Adrenal gland (tissue), 9 donors: ENCODE measurements at regions not wholly inside any gene's neighbourhood (a gene's known extent, or its start where the extent isn't known, plus 50 kb on each side); places are given as distances from the start of the nearest gene placed in this dataset.

ENCODE experiments used
- DNase-seq, 7 donors: peaks; one replicate each; pipeline ENCODE4 v3.0.0-alpha.2; 2019 to 2020
- H3K27ac ChIP-seq, 5 donors: fragments of 200-600 bp; sonication (generic) in 4 of 5; 1 replicate in 3 of 5; 2 replicates in 2 of 5; pipeline versions ENCODE4 v1.5.1 to v1.8.0; 2016 to 2020; ENCODE audit warnings: mild to moderate bottlenecking in 1 of 5
- H3K27me3 ChIP-seq: fragments of 200-600 bp; 2 replicates; pipeline ENCODE4 v1.8.0; 2021
- H3K36me3 ChIP-seq, 2 donors: fragments of 200-600 bp; replicated peaks in 1 of 2; 1 replicate in 1 of 2; 2 replicates in 1 of 2; pipeline versions ENCODE4 v1.5.1 to v1.8.0; 2018 to 2022
- H3K4me1 ChIP-seq, 2 donors: fragments of 200-600 bp; replicated peaks in 1 of 2; 1 replicate in 1 of 2; 2 replicates in 1 of 2; pipeline versions ENCODE4 v1.5.1 to v1.8.0; 2018 to 2021
- H3K4me3 ChIP-seq, 4 donors: fragments of 200-600 bp; sonication (generic) in 3 of 4; one replicate each; pipeline ENCODE4 v1.5.1; 2016 to 2018
- H3K9me3 ChIP-seq, 3 donors: fragments of 200-600 bp; sonication (generic) in 1 of 3; replicated peaks in 1 of 3; 1 replicate in 2 of 3; 2 replicates in 1 of 3; pipeline versions ENCODE4 v1.5.1 to v1.8.0; 2016 to 2021
- POLR2A ChIP-seq, 2 donors: fragments of 450-650 bp; IDR thresholded peaks; one replicate each; pipeline ENCODE4 v1.6.1; 2017; ENCODE audit warnings: antibody characterized with exemption in 2 of 2, mild to moderate bottlenecking in 2 of 2, moderate library complexity in 1 of 2
- WGBS, 4 donors: extraction: QIAGEN DNeasy Blood & Tissue Kit in 2 of 4; methylation state at CpG; one replicate each; pipeline versions ENCODE4 v1.1.5 to v1.1.7; 2013 to 2017; 5-methylcytosine and 5-hydroxymethylcytosine counted together
- intact Hi-C, 2 donors: fragments of 100-400 bp; cut with DNase I; formaldehyde crosslinking; loops; one replicate each; pipeline versions ENCODE4 v1.14.1 to v1.15.0; 2022 to 2023
- TF ChIP-seq, protein P1 (sequence below), 6 experiments: fragments of 450-650 bp in 4 of 6; fragments of 200-600 bp in 2 of 6; sonication (generic) in 1 of 6; IDR thresholded peaks; 1 replicate in 5 of 6; 2 replicates in 1 of 6; pipeline versions ENCODE4 v1.5.1 to v1.8.0; 2016 to 2021; ENCODE audit warnings: antibody characterized with exemption in 6 of 6, mild to moderate bottlenecking in 2 of 6, moderate library complexity in 1 of 6
- donor health status: healthy with polysubstance abuse.
- donor health status: Bipolar disorder and iron deficiency.
- donor health status: DM: yes; HTN: yes; CAD: no.
- donor health status: DM: no; HTN: no; CAD: no.
- donor health status: DM: no; HTN: no; CAD: no.

DNA sequence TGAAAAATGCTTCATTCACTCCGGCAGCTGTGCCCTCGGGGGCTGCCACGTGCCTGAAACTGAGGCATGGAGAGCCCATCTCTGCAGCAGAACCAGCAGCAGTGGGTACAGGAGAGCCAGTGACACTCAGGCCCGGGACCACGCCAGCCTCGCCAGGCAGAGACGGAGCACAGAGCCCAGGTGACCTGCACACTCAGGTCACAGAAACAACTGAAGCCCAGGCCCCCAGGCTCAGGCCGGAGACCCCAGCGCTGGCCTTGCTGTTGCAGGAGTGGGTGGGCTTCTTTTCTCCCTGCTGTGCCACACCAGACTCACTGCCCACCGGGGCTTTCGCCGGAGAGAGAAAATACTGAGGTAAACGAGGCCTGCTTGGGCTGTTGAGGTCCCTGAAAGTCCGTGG, 117.3 kb downstream of the SOX1 start:
- intact Hi-C loops = no loop called here
- TF ChIP-seq, protein P1, sequence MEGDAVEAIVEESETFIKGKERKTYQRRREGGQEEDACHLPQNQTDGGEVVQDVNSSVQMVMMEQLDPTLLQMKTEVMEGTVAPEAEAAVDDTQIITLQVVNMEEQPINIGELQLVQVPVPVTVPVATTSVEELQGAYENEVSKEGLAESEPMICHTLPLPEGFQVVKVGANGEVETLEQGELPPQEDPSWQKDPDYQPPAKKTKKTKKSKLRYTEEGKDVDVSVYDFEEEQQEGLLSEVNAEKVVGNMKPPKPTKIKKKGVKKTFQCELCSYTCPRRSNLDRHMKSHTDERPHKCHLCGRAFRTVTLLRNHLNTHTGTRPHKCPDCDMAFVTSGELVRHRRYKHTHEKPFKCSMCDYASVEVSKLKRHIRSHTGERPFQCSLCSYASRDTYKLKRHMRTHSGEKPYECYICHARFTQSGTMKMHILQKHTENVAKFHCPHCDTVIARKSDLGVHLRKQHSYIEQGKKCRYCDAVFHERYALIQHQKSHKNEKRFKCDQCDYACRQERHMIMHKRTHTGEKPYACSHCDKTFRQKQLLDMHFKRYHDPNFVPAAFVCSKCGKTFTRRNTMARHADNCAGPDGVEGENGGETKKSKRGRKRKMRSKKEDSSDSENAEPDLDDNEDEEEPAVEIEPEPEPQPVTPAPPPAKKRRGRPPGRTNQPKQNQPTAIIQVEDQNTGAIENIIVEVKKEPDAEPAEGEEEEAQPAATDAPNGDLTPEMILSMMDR (IDR thresholded peaks at IDR 0.05) = no peak
- no peak for TF ChIP-seq POLR2A (IDR thresholded peaks at IDR 0.05)
- Histone ChIP-seq H3K4me3 (no peak overlapping the region), H3K4me1 (no peaks in the 10 kb centered on the region), H3K9me3 (no peaks in the 10 kb centered on the region), H3K27me3 (no peaks in the 10 kb centered on the region), H3K36me3 (no peaks in the 10 kb centered on the region), H3K27ac (no peak overlapping the region)
- no peak for DNase-seq
- 70 to 81% (median 74%) methylated on average over 10 to 14 of the region's 14 CpGs for WGBS, 4 donors

DNA sequence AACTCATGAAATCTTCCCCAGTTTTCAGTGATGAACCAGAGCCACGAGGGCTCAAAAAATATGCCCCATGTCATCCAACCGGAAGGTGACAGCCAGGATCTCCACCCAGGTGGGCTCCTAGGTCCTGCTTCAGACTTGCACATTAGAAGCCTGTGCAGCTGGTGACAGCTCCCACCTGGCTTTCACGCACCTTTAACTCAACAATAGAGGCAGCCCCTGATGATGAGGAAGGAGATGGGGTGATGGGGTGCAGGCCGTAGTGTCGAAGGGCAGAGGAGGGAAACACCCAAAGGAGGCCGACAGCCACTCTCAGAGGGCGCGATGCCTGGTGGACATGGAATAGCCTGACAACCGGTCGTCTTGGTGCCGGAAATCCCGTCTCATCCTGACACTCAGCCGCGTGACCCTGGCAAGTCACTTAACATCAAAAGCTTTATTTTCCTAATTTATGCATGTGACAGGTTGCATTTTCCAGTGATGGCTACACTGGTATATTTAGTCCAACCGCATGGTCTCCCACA, 118.0 kb downstream of the SOX1 start:
- no peak for TF ChIP-seq POLR2A (IDR thresholded peaks at IDR 0.05)
- TF ChIP-seq, protein P1 (IDR thresholded peaks at IDR 0.05) = no peak
- no peak overlapping the region for H3K27ac ChIP-seq
- no peak overlapping the region for H3K4me3 ChIP-seq
- WGBS, 4 donors = 72 to 90% (median 84%) methylated on average over 12 to 15 of the region's 15 CpGs
- no peaks in the 10 kb centered on the region for H3K36me3 ChIP-seq
- intact Hi-C loops = no loop called here
- no peaks in the 10 kb centered on the region for H3K4me1 ChIP-seq
- H3K27me3 ChIP-seq = no peaks in the 10 kb centered on the region
- no peaks in the 10 kb centered on the region for H3K9me3 ChIP-seq
- no peak for DNase-seq

- WGBS, 4 donors = 79 to 85% (median 81%) methylated on average over 9 of the region's 9 CpGs
- H3K36me3 ChIP-seq = no peaks in the 10 kb centered on the region
- intact Hi-C loops = no loop called here
- no peak for TF ChIP-seq POLR2A (IDR thresholded peaks at IDR 0.05)
- TF ChIP-seq, protein P1 (IDR thresholded peaks at IDR 0.05) = no peak
- no peaks in the 10 kb centered on the region for H3K4me1 ChIP-seq
- no peak overlapping the region for H3K27ac ChIP-seq
- no peak overlapping the region for H3K4me3 ChIP-seq
- H3K27me3 ChIP-seq = no peaks in the 10 kb centered on the region
- no peaks in the 10 kb centered on the region for H3K9me3 ChIP-seq
- no peak for DNase-seq
These were observed 118.5 kb downstream of the SOX1 start for GRCh38 chr13:112185466-112185865.

GRCh38 chr13:112186091-112186490, 119.1 kb downstream of the SOX1 start:
- no peaks in the 10 kb centered on the region for H3K4me1 ChIP-seq
- no peak overlapping the region for H3K27ac ChIP-seq
- no peaks in the 10 kb centered on the region for H3K9me3 ChIP-seq
- WGBS, 4 donors = 80 to 90% (median 86%) methylated on average over 6 of the region's 6 CpGs
- intact Hi-C loops = no loop called here
- DNase-seq = no peak
- H3K27me3 ChIP-seq = no peaks in the 10 kb centered on the region
- H3K36me3 ChIP-seq = no peaks in the 10 kb centered on the region
- TF ChIP-seq, protein P1 (IDR thresholded peaks at IDR 0.05) = no peak
- TF ChIP-seq POLR2A (IDR thresholded peaks at IDR 0.05) = no peak
- H3K4me3 ChIP-seq = no peak overlapping the region
